HG02870 (cell line): ENCODE measurements at regions not wholly inside any gene's neighbourhood (a gene's known extent, or its start where the extent isn't known, plus 50 kb on each side); places are given as distances from the start of the nearest gene placed in this dataset.

Source experiments
- ATAC-seq: cut with Tn5 transposase; IDR thresholded peaks from one replicate; pipeline ENCODE4 v1.9.1; 2021; ENCODE audit warnings: mild to moderate bottlenecking, moderate library complexity; ENCODE audit not compliant: unreplicated experiment

- ATAC-seq, result no peak
Observed at GRCh38 chr5:73231246-73231778, 58.3 kb downstream of the TMEM174 start.

- ATAC-seq, result no peak
Observed at GRCh38 chr5:73230264-73231245, 57.6 kb downstream of the TMEM174 start.

- no peak for ATAC-seq
Observed at GRCh38 chr5:73229271-73229670, 56.3 kb downstream of the TMEM174 start.

GRCh38 chr5:73228052-73228451, 55.1 kb downstream of the TMEM174 start:
- no peak for ATAC-seq
